ENCODE measurements at regions not wholly inside any gene's neighbourhood (a gene's known extent, or its start where the extent isn't known, plus 50 kb on each side); places are given as distances from the start of the nearest gene placed in this dataset.

DNA sequence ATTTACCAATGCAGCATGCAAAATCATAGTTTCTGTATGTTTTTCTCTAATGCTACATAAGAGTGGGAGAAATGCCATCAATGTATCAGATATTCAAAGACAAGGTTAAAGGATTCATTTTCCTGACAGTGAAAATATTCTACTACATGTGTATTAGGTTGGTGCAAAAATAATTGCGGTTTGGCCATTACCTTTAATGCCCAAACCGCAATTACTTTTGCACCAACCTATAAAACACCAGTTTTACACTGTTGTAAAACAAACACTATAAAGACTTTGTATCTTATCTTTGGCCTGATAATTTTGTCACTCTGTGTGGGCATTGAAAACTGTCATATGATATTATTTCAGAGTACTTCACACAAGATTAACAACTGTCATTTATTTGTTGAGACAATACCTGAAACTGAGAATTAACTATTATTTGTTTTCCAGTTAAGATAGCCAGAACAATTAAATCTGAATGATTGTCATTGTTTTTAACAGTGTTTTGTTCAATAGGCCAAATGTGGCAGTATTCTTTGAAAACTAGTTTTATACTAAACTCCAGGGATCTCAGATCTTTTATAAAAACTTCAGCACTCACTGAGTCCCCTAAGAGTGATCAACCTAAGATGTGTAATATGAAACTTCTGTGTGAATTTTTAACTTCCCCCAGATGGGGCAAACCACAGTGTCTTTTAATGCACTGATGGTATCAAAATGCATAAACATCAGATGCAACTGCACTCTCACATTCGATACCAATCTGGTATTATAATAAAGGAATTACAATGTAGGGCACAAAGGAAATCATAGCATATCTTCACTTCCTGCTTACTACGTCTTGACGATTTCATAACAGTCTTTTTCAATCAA is 53.8 kb upstream of the FBN2 start:
- DNase-seq (ENCODE audit: low read depth) = no peak
- TF ChIP-seq MYC (IDR thresholded peaks at IDR 0.05; ENCODE audit: low read depth, low read length) = no peak
- TF ChIP-seq, protein P1, sequence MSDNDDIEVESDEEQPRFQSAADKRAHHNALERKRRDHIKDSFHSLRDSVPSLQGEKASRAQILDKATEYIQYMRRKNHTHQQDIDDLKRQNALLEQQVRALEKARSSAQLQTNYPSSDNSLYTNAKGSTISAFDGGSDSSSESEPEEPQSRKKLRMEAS (IDR thresholded peaks at IDR 0.05; ENCODE audit: low read depth, low read length) = no peak
- TF ChIP-seq, protein P2, sequence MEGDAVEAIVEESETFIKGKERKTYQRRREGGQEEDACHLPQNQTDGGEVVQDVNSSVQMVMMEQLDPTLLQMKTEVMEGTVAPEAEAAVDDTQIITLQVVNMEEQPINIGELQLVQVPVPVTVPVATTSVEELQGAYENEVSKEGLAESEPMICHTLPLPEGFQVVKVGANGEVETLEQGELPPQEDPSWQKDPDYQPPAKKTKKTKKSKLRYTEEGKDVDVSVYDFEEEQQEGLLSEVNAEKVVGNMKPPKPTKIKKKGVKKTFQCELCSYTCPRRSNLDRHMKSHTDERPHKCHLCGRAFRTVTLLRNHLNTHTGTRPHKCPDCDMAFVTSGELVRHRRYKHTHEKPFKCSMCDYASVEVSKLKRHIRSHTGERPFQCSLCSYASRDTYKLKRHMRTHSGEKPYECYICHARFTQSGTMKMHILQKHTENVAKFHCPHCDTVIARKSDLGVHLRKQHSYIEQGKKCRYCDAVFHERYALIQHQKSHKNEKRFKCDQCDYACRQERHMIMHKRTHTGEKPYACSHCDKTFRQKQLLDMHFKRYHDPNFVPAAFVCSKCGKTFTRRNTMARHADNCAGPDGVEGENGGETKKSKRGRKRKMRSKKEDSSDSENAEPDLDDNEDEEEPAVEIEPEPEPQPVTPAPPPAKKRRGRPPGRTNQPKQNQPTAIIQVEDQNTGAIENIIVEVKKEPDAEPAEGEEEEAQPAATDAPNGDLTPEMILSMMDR (IDR thresholded peaks at IDR 0.05; ENCODE audit: low read depth, low read length) = no peak
- TF ChIP-seq POLR2A (IDR thresholded peaks at IDR 0.05; ENCODE audit: extremely low read depth, insufficient read length) = no peak
- no peak overlapping the region for H3K4me3 ChIP-seq (ENCODE audit: low read depth, low read length)

DNA sequence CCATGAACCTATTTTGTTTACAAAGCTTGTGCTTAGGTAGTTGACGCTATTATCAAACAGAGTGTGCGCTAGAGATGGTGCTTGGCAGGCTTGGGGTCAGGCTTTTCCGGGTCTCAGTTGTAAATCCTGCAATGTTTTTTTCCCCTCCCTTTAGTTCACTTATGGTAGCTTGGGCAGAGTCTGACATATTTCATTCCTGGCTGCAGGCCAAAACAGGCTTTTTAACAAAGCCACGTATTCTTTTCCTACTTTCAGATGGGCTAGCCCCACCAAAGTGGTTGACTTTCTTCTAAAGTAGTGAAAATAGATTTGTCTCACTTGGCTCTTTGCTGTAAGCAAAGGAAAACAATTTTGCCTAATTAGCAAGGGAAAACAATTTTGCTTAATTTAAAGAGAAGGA is 58.0 kb upstream of the FBN2 start:
- TF ChIP-seq MYC (IDR thresholded peaks at IDR 0.05; ENCODE audit: low read depth, low read length) (no peak), POLR2A (IDR thresholded peaks at IDR 0.05; ENCODE audit: extremely low read depth, insufficient read length) (no peak)
- TF ChIP-seq, protein P1 (IDR thresholded peaks at IDR 0.05; ENCODE audit: low read depth, low read length) = no peak
- TF ChIP-seq, protein P2 (IDR thresholded peaks at IDR 0.05; ENCODE audit: low read depth, low read length) = no peak
- DNase-seq (ENCODE audit: low read depth) = no peak
- no peak overlapping the region for H3K4me3 ChIP-seq (ENCODE audit: low read depth, low read length)

DNA sequence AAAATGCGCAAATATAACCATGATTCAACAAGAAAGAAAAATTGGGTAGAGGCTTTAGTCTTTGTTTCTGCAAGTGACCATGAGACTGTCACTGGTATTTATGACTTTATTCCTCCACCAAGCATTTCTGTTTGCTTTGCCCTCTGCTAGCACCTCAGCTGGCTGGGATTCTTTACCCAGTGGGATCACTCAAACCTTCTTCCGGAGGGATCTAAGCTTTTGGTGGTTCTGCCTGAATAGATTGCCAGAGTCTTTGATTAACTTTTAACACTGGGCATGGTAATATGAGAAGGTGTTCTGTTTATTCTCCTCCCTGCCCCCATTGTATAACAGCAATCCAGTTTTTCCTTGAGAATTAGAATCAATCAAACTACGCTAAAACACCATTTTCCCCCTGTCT is 59.1 kb upstream of the FBN2 start:
- H3K4me3 ChIP-seq (ENCODE audit: low read depth, low read length) = no peak overlapping the region
- TF ChIP-seq, protein P1 (IDR thresholded peaks at IDR 0.05; ENCODE audit: low read depth, low read length) = no peak
- TF ChIP-seq MYC (IDR thresholded peaks at IDR 0.05; ENCODE audit: low read depth, low read length) = no peak
- TF ChIP-seq, protein P2 (IDR thresholded peaks at IDR 0.05; ENCODE audit: low read depth, low read length) = no peak
- no peak for DNase-seq (ENCODE audit: low read depth)

DNA sequence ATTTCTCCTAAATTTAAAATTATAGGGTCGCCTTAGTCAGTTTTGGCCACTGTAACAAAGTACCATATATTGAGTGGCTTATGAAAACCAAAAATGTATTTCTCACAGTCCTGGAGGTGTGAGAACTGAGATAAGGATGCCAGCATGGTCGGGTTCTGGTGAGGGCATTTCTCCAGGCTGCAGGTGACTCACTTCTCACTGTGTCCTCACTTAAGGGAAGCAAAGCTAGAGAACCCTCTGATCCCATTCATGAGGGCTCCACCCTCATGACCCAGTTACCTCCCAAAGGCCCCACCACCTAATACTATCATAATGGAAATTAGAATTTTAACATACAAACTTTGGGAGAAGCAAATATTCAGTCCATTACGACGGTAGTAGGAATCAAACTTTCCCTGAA is 75.1 kb upstream of the FBN2 start:
- H3K4me3 ChIP-seq (ENCODE audit: low read depth, low read length) = no peak overlapping the region
- TF ChIP-seq POLR2A (IDR thresholded peaks at IDR 0.05; ENCODE audit: extremely low read depth, insufficient read length) = no peak
- no peak for TF ChIP-seq MYC (IDR thresholded peaks at IDR 0.05; ENCODE audit: low read depth, low read length)
- TF ChIP-seq, protein P1 (IDR thresholded peaks at IDR 0.05; ENCODE audit: low read depth, low read length) = no peak
- TF ChIP-seq, protein P2 (IDR thresholded peaks at IDR 0.05; ENCODE audit: low read depth, low read length) = no peak
- no peak for DNase-seq (ENCODE audit: low read depth)

DNA sequence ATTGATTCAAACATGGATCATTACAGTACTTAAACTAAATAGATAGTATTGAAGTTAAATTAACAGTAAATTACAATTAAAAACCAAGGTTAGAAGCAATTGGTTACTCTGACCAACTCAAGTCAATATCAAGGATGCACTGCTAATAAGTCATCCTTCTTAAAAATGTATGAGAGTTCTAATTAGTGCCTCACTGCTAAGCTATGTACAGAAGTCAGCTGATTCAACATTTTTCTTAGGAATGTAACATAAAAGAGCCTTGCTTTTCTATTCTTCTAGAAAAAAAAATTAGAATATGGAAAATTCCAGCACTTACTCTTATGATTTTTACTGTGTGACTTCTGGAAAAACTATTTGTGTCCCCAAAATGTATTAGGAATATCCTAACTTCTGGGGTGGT is 75.7 kb upstream of the FBN2 start:
- DNase-seq (ENCODE audit: low read depth) = no peak
- TF ChIP-seq MYC (IDR thresholded peaks at IDR 0.05; ENCODE audit: low read depth, low read length) (no peak), POLR2A (IDR thresholded peaks at IDR 0.05; ENCODE audit: extremely low read depth, insufficient read length) (no peak)
- TF ChIP-seq, protein P2 (IDR thresholded peaks at IDR 0.05; ENCODE audit: low read depth, low read length) = no peak
- TF ChIP-seq, protein P1 (IDR thresholded peaks at IDR 0.05; ENCODE audit: low read depth, low read length) = no peak
- H3K4me3 ChIP-seq (ENCODE audit: low read depth, low read length) = no peak overlapping the region
